ENCODE measurements at regions not wholly inside any gene's neighbourhood (a gene's known extent, or its start where the extent isn't known, plus 50 kb on each side); places are given as distances from the start of the nearest gene placed in this dataset.

- peak; percentile 50 for DNase-seq (ENCODE audit: low spot score)
These were observed 357.7 kb downstream of the BUD13 start for GRCh38 chr11:116415095-116415494.

- no peak for DNase-seq (ENCODE audit: low spot score)
These were observed 358.4 kb downstream of the BUD13 start for GRCh38 chr11:116414357-116414880.

GRCh38 chr11:116413301-116414242 is 359.2 kb downstream of the BUD13 start:
- no peak for DNase-seq (ENCODE audit: low spot score)

GRCh38 chr11:116412118-116412889 is 360.5 kb downstream of the BUD13 start:
- peak; percentile 35 for DNase-seq (ENCODE audit: low spot score)

GRCh38 chr11:116409238-116409637 is 363.5 kb downstream of the BUD13 start:
- no peak for DNase-seq (ENCODE audit: low spot score)

GRCh38 chr11:116406042-116406441 is 366.7 kb downstream of the BUD13 start:
- no peak for DNase-seq (ENCODE audit: low spot score)

DNA sequence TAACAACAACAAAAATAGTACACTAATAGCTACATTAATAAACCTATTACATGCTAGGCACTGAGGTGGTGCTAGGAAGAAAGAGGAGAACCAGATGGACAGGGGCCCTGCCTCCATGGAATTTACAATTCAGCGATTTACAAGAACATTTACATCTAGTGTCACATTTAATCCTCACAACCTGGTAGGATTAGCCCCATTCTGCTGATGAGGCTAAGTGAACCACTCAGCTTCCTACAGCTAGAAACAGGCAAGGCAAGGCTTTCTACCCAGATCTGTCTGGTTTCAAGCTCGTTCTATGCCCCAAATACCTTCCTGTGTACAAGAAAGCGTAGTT is 368.4 kb downstream of the BUD13 start:
- DNase-seq (ENCODE audit: low spot score), result no peak

GRCh38 chr11:116403794-116404461 is 368.9 kb downstream of the BUD13 start:
- DNase-seq (ENCODE audit: low spot score), result no peak

- no peak for DNase-seq (ENCODE audit: low spot score)
These were observed 372.7 kb downstream of the BUD13 start for GRCh38 chr11:116400081-116400480.

GRCh38 chr11:116397602-116398084 is 375.1 kb downstream of the BUD13 start:
- DNase-seq (ENCODE audit: low spot score), result no peak

GRCh38 chr11:116396331-116396730 is 376.5 kb downstream of the BUD13 start:
- DNase-seq (ENCODE audit: low spot score), result no peak

- DNase-seq (ENCODE audit: low spot score), result no peak
These were observed 378.8 kb downstream of the BUD13 start for GRCh38 chr11:116394022-116394421.

DNA sequence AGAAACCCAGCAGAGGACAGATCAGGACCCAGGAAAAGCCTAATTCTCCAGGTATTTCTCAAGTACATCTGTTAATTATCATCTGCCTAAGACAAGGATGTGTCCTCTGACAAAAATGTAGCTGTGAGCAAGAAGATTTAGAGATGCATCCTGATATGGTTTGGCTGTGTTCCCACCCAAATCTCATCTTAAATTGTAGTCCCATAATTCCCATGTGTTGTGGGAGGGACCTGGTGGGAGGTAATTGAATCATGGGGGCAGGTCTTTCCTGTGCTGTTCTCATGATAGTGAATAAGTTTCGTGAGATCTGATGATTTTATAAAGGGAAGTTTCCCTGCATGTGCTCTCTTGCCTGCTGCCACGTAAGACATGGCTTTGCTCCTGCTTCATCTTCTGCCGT is 381.8 kb downstream of the BUD13 start:
- no peak for DNase-seq (ENCODE audit: low spot score)

- DNase-seq (ENCODE audit: low spot score), result no peak
These were observed 384.6 kb downstream of the BUD13 start for GRCh38 chr11:116388146-116388545.

DNA sequence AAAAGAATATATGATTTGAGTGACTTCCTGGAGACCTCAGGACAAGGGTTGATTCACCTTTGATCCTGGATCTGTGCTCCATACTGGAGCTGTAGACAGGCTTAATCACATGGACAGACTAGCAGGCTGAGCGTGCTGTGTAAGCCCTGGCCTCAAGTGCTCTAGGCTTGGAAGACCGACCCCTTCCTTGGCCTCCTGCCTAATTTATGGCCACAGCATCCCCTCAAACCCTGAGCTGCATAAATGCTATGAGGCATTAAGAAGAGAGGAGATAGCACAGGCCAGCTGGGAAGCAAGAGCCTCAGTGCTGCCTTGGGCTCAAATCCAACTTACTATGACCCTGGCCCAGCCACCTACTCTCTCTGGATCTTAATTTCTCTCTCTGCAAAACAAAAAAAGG is 385.1 kb downstream of the BUD13 start:
- DNase-seq (ENCODE audit: low spot score), result no peak

DNA sequence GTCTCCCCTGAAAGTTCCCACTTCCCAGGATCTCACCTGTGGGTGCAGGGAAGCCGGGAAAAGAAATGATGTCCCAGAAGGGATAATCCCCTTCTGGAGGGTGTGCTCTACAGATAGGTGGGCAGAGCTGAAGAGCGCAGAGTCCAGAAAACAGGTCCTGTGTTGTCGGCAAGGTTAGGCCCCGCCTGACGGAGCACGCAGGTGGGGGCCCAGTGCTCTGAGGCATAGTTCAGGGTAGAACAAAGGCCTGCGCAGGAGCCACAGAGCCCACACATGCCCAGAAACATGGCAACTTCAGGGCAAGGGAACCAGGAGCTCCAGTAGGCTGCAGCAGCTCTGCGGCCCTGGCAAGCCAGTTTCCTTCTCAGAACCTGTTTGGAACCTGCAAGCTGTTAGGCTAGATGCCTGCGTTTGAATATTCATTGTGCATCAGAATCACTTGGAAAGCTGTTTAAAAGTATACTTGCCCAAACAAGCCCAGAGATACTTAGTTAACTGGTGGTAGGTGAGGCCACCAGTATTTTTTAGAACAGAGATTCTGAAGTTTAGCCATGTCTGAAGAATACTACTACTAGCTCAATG is 386.6 kb downstream of the BUD13 start:
- no peak for DNase-seq (ENCODE audit: low spot score)

GRCh38 chr11:116384876-116385275 is 387.9 kb downstream of the BUD13 start:
- DNase-seq (ENCODE audit: low spot score), result no peak

DNA sequence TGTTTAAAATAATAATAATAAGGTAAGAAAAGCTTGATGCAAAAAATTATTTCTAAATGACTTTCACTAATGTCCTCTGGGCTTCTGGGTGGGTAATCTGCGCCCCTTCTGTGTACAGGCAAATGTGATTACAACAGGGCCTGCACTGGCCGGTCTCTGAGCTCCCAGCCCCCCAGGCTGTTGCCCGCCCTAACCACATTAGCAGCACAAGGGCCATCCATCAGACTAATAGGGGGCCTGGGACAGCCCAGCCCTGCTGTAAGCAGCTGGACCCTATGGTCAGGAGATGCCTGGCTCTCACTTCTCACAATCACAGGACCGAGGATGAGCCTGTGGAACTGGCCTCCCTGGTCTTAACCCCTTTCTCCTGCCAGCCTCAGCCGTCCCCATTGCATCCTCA is 388.4 kb downstream of the BUD13 start:
- DNase-seq (ENCODE audit: low spot score), result no peak

- DNase-seq (ENCODE audit: low spot score), result peak; percentile 39
These were observed 393.5 kb downstream of the BUD13 start for GRCh38 chr11:116379185-116379828.

- no peak for DNase-seq (ENCODE audit: low spot score)
These were observed 396.2 kb downstream of the BUD13 start for GRCh38 chr11:116376547-116376946.

GRCh38 chr11:116376054-116376453 is 396.7 kb downstream of the BUD13 start:
- no peak for DNase-seq (ENCODE audit: low spot score)

Data from HT-29 (cell line).